AG04449 (cell line): ENCODE measurements at regions not wholly inside any gene's neighbourhood (a gene's known extent, or its start where the extent isn't known, plus 50 kb on each side); places are given as distances from the start of the nearest gene placed in this dataset.

Source experiments
- CTCF ChIA-PET: fragments of 350-600 bp; formaldehyde crosslinking; extraction: SDS; loops from one replicate; lab custom pipeline; 2021; ENCODE audit warnings: antibody characterized with exemption; lab: Yijun Ruan, JAX
- POLR2A ChIA-PET: fragments of 400-600, 350-600 bp; formaldehyde crosslinking; extraction: SDS; loops from one replicate; lab custom pipeline; 2020; ENCODE audit warnings: antibody characterized with exemption, inconsistent platforms; lab: Yijun Ruan, JAX
- DNase-seq: peaks from one replicate; pipeline ENCODE4 v3.0.0-alpha.2; 2010; ENCODE audit warnings: low read depth, low spot score
- H3K4me3 ChIP-seq: 2 replicates; pipeline ENCODE4 v1.5.1; 2011; ENCODE audit warnings: low read depth, mild to moderate bottlenecking, control low read depth, low read length
- CTCF ChIP-seq: IDR thresholded peaks from one replicate; pipeline ENCODE4 v1.5.1; 2011; ENCODE audit warnings: mild to moderate bottlenecking, moderate library complexity, low read length, control low read depth, inconsistent platforms; ENCODE audit not compliant: insufficient read depth; ENCODE audit errors: missing control alignments

GRCh38 chr1:101081496-101082488 lies 56.2 kb upstream of the DPH5 start:
- CTCF ChIA-PET, result interaction anchor here (1.0 to 1.6 kb wide), 2 partner anchors 44 to 207 kb away, joined by 3 read pairs; no protein-coding TSS in a partner anchor
- no peak for DNase-seq
- TF ChIP-seq CTCF, result no peak
- POLR2A ChIA-PET, result no interaction called here
- H3K4me3 ChIP-seq, result no peak overlapping the region

- POLR2A ChIA-PET, result no interaction called here
- TF ChIP-seq CTCF, result no peak
- DNase-seq, result no peak
- CTCF ChIA-PET, result interaction anchor here (1.6 kb wide), 1 partner anchor 43 kb away, joined by 3 read pairs; no protein-coding TSS in a partner anchor
- H3K4me3 ChIP-seq, result no peak overlapping the region
Observed at GRCh38 chr1:101080859-101081258, 55.3 kb upstream of the DPH5 start.

- POLR2A ChIA-PET, result no interaction called here
- CTCF ChIA-PET, result no interaction called here
- DNase-seq, result no peak
- TF ChIP-seq CTCF, result no peak
- H3K4me3 ChIP-seq, result no peak overlapping the region
Observed at GRCh38 chr1:101079341-101079740, 53.8 kb upstream of the DPH5 start.

GRCh38 chr1:101077849-101078248 lies 52.3 kb upstream of the DPH5 start:
- ChIA-PET POLR2A (no interaction called here), CTCF (no interaction called here)
- no peak overlapping the region for H3K4me3 ChIP-seq
- no peak for TF ChIP-seq CTCF
- DNase-seq, result no peak

- H3K4me3 ChIP-seq, result no peak overlapping the region
- ChIA-PET POLR2A (no interaction called here), CTCF (no interaction called here)
- no peak for DNase-seq
- no peak for TF ChIP-seq CTCF
Observed at GRCh38 chr1:101075926-101076325, 50.3 kb upstream of the DPH5 start.
